Ovary (tissue), 7 donors: ENCODE measurements at regions not wholly inside any gene's neighbourhood (a gene's known extent, or its start where the extent isn't known, plus 50 kb on each side); places are given as distances from the start of the nearest gene placed in this dataset.

Experiments used
- DNase-seq, 5 donors: peaks; one replicate each; pipeline ENCODE4 v3.0.0-alpha.2; 2019 to 2020
- H3K27ac ChIP-seq, 2 donors: fragments of 200-600 bp; one replicate each; pipeline versions ENCODE4 v1.5.1 to v1.8.0; 2019 to 2022
- H3K27me3 ChIP-seq: fragments of 200-600 bp; one replicate; pipeline ENCODE4 v1.8.0; 2022
- H3K36me3 ChIP-seq: fragments of 200-600 bp; sonication (generic); one replicate; pipeline ENCODE4 v1.5.1; 2019
- H3K4me1 ChIP-seq: one replicate; pipeline ENCODE4 v1.8.1; 2013; ENCODE audit warnings: mild to moderate bottlenecking, moderate library complexity; ENCODE audit not compliant: insufficient read depth
- H3K4me3 ChIP-seq: fragments of 200-600 bp; sonication (generic); one replicate; pipeline ENCODE4 v1.5.1; 2017
- H3K9me3 ChIP-seq, 2 donors: fragments of 200-600 bp in 1 of 2; sonication (generic) in 1 of 2; one replicate each; pipeline versions ENCODE4 v1.5.1 to v1.8.1; 2013 to 2019; ENCODE audit warnings: mild to moderate bottlenecking in 1 of 2, moderate library complexity in 1 of 2
- CTCF ChIP-seq, 3 donors: fragments of 450-650 bp in 2 of 3; fragments of 200-600 bp in 1 of 3; IDR thresholded peaks; one replicate each; pipeline versions ENCODE4 v1.5.1 to v1.8.0; 2016 to 2022; ENCODE audit warnings: antibody characterized with exemption in 3 of 3, mild to moderate bottlenecking in 1 of 3
- EP300 ChIP-seq: sonication (generic); formaldehyde crosslinking; IDR thresholded peaks from one replicate; pipeline ENCODE4 v1.6.1; 2017; ENCODE audit warnings: antibody characterized with exemption
- POLR2A ChIP-seq: fragments of 450-650 bp; IDR thresholded peaks from one replicate; pipeline ENCODE4 v1.6.1; 2017; ENCODE audit warnings: antibody characterized with exemption, mild to moderate bottlenecking, moderate library complexity
- WGBS, 3 donors: extraction: QIAGEN DNeasy Blood & Tissue Kit in 1 of 3; methylation state at CpG; one replicate each; pipeline versions ENCODE4 v1.1.5 to v1.1.7; 2013 to 2017; 5-methylcytosine and 5-hydroxymethylcytosine counted together
- intact Hi-C, 4 donors: fragments of 100-400 bp; cut with DNase I; formaldehyde crosslinking; loops; one replicate each; pipeline versions ENCODE4 v1.11.0 to v1.15.1; 2022 to 2023
- donor health status: DM: no; HTN: no; CAD: no; lungs with moderate emphysema.
- donor health status: DM: no; HTN: no; CAD: no.
- donor health status: Bipolar disorder and iron deficiency.
- donor health status: DM: no; HTN: no; CAD: no.
- donor health status: DM: yes; HTN: yes; CAD: no.

- Histone ChIP-seq H3K4me1 (peaks cover 3% of the 10 kb centered on the region), H3K27ac (no peak overlapping the region), H3K36me3 (no peaks in the 10 kb centered on the region), H3K27me3 (no peaks in the 10 kb centered on the region), H3K4me3 (no peak overlapping the region), H3K9me3 (no peaks in the 10 kb centered on the region)
- TF ChIP-seq CTCF (IDR thresholded peaks at IDR 0.05) (no peak), EP300 (no peak)
- no peak for DNase-seq
- intact Hi-C loops: loop anchor here in 1 of 4 donors (10.0 kb wide), 1 partner anchor 309 kb away; no protein-coding TSS in a partner anchor
- 96 to 99% (median 98%) methylated on average over 3 of the region's 3 CpGs for WGBS, 3 donors
Measured at GRCh38 chr9:109883623-109884022, 103.6 kb downstream of the PALM2AKAP2 start.

DNA sequence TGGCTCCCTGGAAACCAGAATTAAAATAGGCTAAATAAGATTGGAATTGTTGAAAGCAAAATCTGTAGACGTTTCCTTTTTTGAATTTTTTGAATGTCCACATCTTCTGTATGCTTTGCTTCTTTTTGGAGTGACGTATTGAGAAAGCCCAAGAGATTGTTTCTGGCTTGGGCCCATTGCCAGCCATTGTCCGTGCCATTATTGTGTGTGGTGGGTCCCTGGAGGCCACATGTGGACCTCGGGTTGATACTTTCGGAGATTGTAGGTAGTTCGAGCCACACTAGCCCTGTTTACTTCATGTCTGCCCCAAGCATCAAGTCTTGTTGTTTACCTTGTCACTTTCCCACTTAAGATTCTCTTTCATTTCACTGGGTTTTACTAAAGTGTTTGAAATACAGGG, 106.0 kb downstream of the PALM2AKAP2 start:
- Histone ChIP-seq H3K9me3 (no peaks in the 10 kb centered on the region), H3K36me3 (no peaks in the 10 kb centered on the region), H3K27me3 (no peaks in the 10 kb centered on the region), H3K27ac (no peak overlapping the region), H3K4me3 (no peak overlapping the region), H3K4me1 (peaks cover 3% of the 10 kb centered on the region)
- 74 to 77% (median 74%) methylated on average over 6 of the region's 6 CpGs for WGBS, 3 donors
- DNase-seq: no peak
- intact Hi-C loops: loop anchor here in 1 of 4 donors (10.0 kb wide), 1 partner anchor 311 kb away; no protein-coding TSS in a partner anchor
- TF ChIP-seq CTCF (IDR thresholded peaks at IDR 0.05) (no peak), POLR2A (no peak), EP300 (no peak)

DNA sequence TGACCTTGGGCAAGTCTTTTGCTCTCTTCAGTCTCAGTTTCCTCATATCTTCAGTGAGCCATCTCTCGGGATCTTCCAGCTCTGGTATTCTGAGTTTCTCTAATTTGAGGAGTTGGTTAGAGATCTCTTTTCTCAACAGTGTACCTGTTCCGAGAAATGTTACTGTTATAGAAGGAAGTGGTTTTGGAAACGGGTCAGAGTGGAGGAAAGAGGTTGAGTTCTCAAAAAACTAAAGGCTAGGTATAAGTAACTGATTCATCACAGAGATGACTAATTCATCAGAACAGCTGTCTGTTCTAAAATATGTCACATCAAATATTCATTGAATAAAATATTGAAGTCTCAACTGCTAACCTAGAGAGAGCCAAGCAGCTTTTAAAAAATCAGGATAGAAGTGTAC, 106.6 kb downstream of the PALM2AKAP2 start:
- Histone ChIP-seq H3K27me3 (no peaks in the 10 kb centered on the region), H3K9me3 (no peaks in the 10 kb centered on the region), H3K27ac (no peak overlapping the region), H3K36me3 (no peaks in the 10 kb centered on the region), H3K4me1 (peaks cover 3% of the 10 kb centered on the region), H3K4me3 (no peak overlapping the region)
- intact Hi-C loops: loop anchor here in 1 of 4 donors (10.0 kb wide), 1 partner anchor 312 kb away; no protein-coding TSS in a partner anchor
- WGBS, 3 donors: 55 to 68% (median 59%) methylated on average over 3 of the region's 3 CpGs
- no peak for DNase-seq
- TF ChIP-seq POLR2A (no peak), CTCF (IDR thresholded peaks at IDR 0.05) (no peak), EP300 (no peak)

DNA sequence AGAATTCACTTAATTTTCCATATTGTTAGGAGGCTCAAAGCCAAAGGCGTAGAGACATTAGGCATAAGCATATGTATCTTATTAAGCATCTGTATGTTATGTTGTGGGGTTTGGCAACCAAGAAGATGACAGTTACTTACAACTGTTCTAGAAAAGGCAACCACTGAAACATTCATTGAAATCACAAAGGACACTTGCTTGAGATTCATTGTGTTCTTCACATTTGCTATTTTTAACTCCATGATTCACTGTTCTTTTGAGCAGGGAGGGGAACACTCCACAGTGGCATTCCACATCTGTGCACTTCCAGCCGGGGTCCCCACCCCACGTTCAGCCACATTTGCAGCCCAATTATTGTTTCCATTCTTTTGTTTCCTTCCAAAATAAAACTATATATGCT, 107.1 kb downstream of the PALM2AKAP2 start:
- H3K27ac ChIP-seq: no peak overlapping the region

More for the DNA sequence above, 107.1 kb downstream of the PALM2AKAP2 start:
- H3K4me1 ChIP-seq: peaks cover 3% of the 10 kb centered on the region
- DNase-seq: no peak
- WGBS, 3 donors: 44 to 50% (median 49%) methylated on average over 3 of the region's 3 CpGs
- H3K36me3 ChIP-seq: no peaks in the 10 kb centered on the region
- intact Hi-C loops: loop anchor here in 1 of 4 donors (10.0 kb wide), 1 partner anchor 312 kb away; no protein-coding TSS in a partner anchor
- no peaks in the 10 kb centered on the region for H3K9me3 ChIP-seq
- TF ChIP-seq POLR2A: no peak
- TF ChIP-seq EP300: no peak
- no peak for TF ChIP-seq CTCF (IDR thresholded peaks at IDR 0.05)
- H3K4me3 ChIP-seq: no peak overlapping the region
- no peaks in the 10 kb centered on the region for H3K27me3 ChIP-seq
